Tibial nerve (tissue), 4 donors: ENCODE measurements at regions not wholly inside any gene's neighbourhood (a gene's known extent, or its start where the extent isn't known, plus 50 kb on each side); places are given as distances from the start of the nearest gene placed in this dataset.

Source experiments
- DNase-seq, 2 donors: peaks; one replicate each; pipeline ENCODE4 v3.0.0-alpha.2; 2019; ENCODE audit warnings: low spot score in 2 of 2
- H3K27ac ChIP-seq, 4 donors: fragments of 200-600 bp; sonication (generic) in 3 of 4; one replicate each; pipeline ENCODE4 v1.5.1; 2017 to 2019; ENCODE audit warnings: mild to moderate bottlenecking in 1 of 4
- H3K27me3 ChIP-seq, 2 donors: fragments of 200-600 bp; sonication (generic) in 1 of 2; one replicate each; pipeline versions ENCODE4 v1.5.1 to v1.6.0; 2017 to 2019
- H3K36me3 ChIP-seq, 3 donors: fragments of 200-600 bp; sonication (generic); one replicate each; pipeline ENCODE4 v1.5.1; 2018 to 2019
- H3K4me1 ChIP-seq, 4 donors: fragments of 200-600 bp; sonication (generic) in 3 of 4; one replicate each; pipeline ENCODE4 v1.5.1; 2017 to 2019
- H3K4me3 ChIP-seq, 4 donors: fragments of 200-600 bp; sonication (generic) in 3 of 4; one replicate each; pipeline ENCODE4 v1.5.1; 2017 to 2019; ENCODE audit warnings: mild to moderate bottlenecking in 1 of 4, moderate library complexity in 1 of 4
- H3K9me3 ChIP-seq, 4 donors: fragments of 200-600 bp; sonication (generic) in 3 of 4; one replicate each; pipeline ENCODE4 v1.5.1; 2017 to 2019
- CTCF ChIP-seq, 5 experiments: fragments of 200-600 bp in 3 of 5; fragments of 450-650 bp in 2 of 5; sonication (generic) in 3 of 5; IDR thresholded peaks; one replicate each; pipeline ENCODE4 v1.5.1; 2016 to 2019; ENCODE audit warnings: antibody characterized with exemption in 5 of 5, mild to moderate bottlenecking in 3 of 5, moderate library complexity in 2 of 5
- EP300 ChIP-seq, 2 donors: sonication (generic); formaldehyde crosslinking; IDR thresholded peaks; one replicate each; pipeline ENCODE4 v1.6.1; 2017; ENCODE audit warnings: antibody characterized with exemption in 2 of 2, mild to moderate bottlenecking in 1 of 2
- POLR2A ChIP-seq, 2 donors: fragments of 450-650 bp; IDR thresholded peaks; one replicate each; pipeline ENCODE4 v1.6.1; 2017; ENCODE audit warnings: antibody characterized with exemption in 2 of 2, mild to moderate bottlenecking in 2 of 2, moderate library complexity in 2 of 2
- WGBS, 2 donors: methylation state at CpG; one replicate each; pipeline ENCODE4 v1.1.5; 2018; 5-methylcytosine and 5-hydroxymethylcytosine counted together

GRCh38 chr22:22156348-22156715 is 88.3 kb upstream of the VPREB1 start:
- H3K4me3 ChIP-seq, result no peak overlapping the region
- TF ChIP-seq EP300 (IDR thresholded peaks at IDR 0.05) (no peak), CTCF (IDR thresholded peaks at IDR 0.05) (no peak), POLR2A (IDR thresholded peaks at IDR 0.05) (no peak)
- no peaks in the 10 kb centered on the region for H3K36me3 ChIP-seq
- no peak overlapping the region for H3K27ac ChIP-seq
- WGBS, 2 donors, result 5 to 19% methylated on average over 2 of the region's 2 CpGs
- no peaks in the 10 kb centered on the region for H3K9me3 ChIP-seq
- no peaks in the 10 kb centered on the region for H3K4me1 ChIP-seq
- no peak for DNase-seq
- H3K27me3 ChIP-seq, result peaks cover 0 to 8% of the 10 kb centered on the region in 2 donors

- 48 to 73% methylated on average over 2 of the region's 2 CpGs for WGBS, 2 donors
- no peaks in the 10 kb centered on the region for H3K9me3 ChIP-seq
- no peaks in the 10 kb centered on the region for H3K36me3 ChIP-seq
- H3K4me1 ChIP-seq, result no peaks in the 10 kb centered on the region
- no peak for DNase-seq
- no peak for TF ChIP-seq EP300 (IDR thresholded peaks at IDR 0.05)
- TF ChIP-seq CTCF (IDR thresholded peaks at IDR 0.05), result no peak
- no peak for TF ChIP-seq POLR2A (IDR thresholded peaks at IDR 0.05)
- H3K4me3 ChIP-seq, result no peak overlapping the region
- H3K27ac ChIP-seq, result no peak overlapping the region
- peaks cover 0 to 15% of the 10 kb centered on the region in 2 donors for H3K27me3 ChIP-seq
Measured at GRCh38 chr22:22155607-22156006, 89.0 kb upstream of the VPREB1 start.

- 44 to 49% methylated on average over 2 of the region's 2 CpGs for WGBS, 2 donors
- Histone ChIP-seq H3K27ac (no peak overlapping the region), H3K4me3 (no peak overlapping the region), H3K9me3 (no peaks in the 10 kb centered on the region), H3K36me3 (no peaks in the 10 kb centered on the region), H3K4me1 (no peaks in the 10 kb centered on the region), H3K27me3 (peaks cover 0 to 20% of the 10 kb centered on the region in 2 donors)
- no peak for TF ChIP-seq EP300 (IDR thresholded peaks at IDR 0.05)
- no peak for TF ChIP-seq CTCF (IDR thresholded peaks at IDR 0.05)
- TF ChIP-seq POLR2A (IDR thresholded peaks at IDR 0.05), result no peak
- DNase-seq, result no peak
Measured at GRCh38 chr22:22155146-22155545, 89.4 kb upstream of the VPREB1 start.

- TF ChIP-seq CTCF (IDR thresholded peaks at IDR 0.05) (no peak), POLR2A (IDR thresholded peaks at IDR 0.05) (no peak), EP300 (IDR thresholded peaks at IDR 0.05) (no peak)
- Histone ChIP-seq H3K27me3 (peaks cover 0 to 29% of the 10 kb centered on the region in 2 donors), H3K4me1 (no peaks in the 10 kb centered on the region), H3K36me3 (no peaks in the 10 kb centered on the region), H3K9me3 (no peaks in the 10 kb centered on the region), H3K27ac (no peak overlapping the region), H3K4me3 (no peak overlapping the region)
- 79 to 81% methylated on average over 1 of the region's 1 CpG for WGBS, 2 donors
- no peak for DNase-seq
Measured at GRCh38 chr22:22154040-22154439, 90.5 kb upstream of the VPREB1 start.

GRCh38 chr22:22151308-22151707 is 93.3 kb upstream of the VPREB1 start:
- Histone ChIP-seq H3K36me3 (no peaks in the 10 kb centered on the region), H3K9me3 (no peaks in the 10 kb centered on the region), H3K4me3 (no peak overlapping the region), H3K27me3 (peaks cover 0 to 35% of the 10 kb centered on the region in 2 donors), H3K4me1 (no peaks in the 10 kb centered on the region), H3K27ac (no peak overlapping the region)
- no peak for TF ChIP-seq CTCF (IDR thresholded peaks at IDR 0.05)
- WGBS, 2 donors, result 84 to 88% methylated on average over 2 of the region's 2 CpGs
- no peak for DNase-seq
